Lung (tissue), 11 donors: ENCODE measurements at regions not wholly inside any gene's neighbourhood (a gene's known extent, or its start where the extent isn't known, plus 50 kb on each side); places are given as distances from the start of the nearest gene placed in this dataset.

Source experiments
- ATAC-seq: fragments of 200-7000 bp; cut with Tn5 transposase; one replicate; pipeline ENCODE4 v1.9.1; 2020; ENCODE audit warnings: moderate number of reproducible peaks; ENCODE audit not compliant: insufficient read depth, low FRiP score
- DNase-seq, 3 donors: peaks; one replicate each; pipeline ENCODE4 v3.0.0-alpha.2; 2013 to 2017
- H3K27ac ChIP-seq, 2 donors: one replicate each; pipeline ENCODE4 v1.5.1; 2013; ENCODE audit warnings: mild to moderate bottlenecking in 2 of 2, moderate library complexity in 2 of 2, control low read depth in 1 of 2, inconsistent platforms in 1 of 2, low read depth in 1 of 2, low read length in 1 of 2
- H3K27me3 ChIP-seq, 3 donors: one replicate each; pipeline ENCODE4 v1.5.1; 2013; ENCODE audit warnings: low read length in 2 of 3; ENCODE audit not compliant: control insufficient read depth in 3 of 3, insufficient read depth in 3 of 3
- H3K36me3 ChIP-seq, 4 donors: one replicate each; pipeline ENCODE4 v1.5.1; 2013; ENCODE audit warnings: low read length in 4 of 4, mild to moderate bottlenecking in 1 of 4, moderate library complexity in 1 of 4; ENCODE audit not compliant: control insufficient read depth in 4 of 4, insufficient read depth in 4 of 4
- H3K4me1 ChIP-seq, 5 donors: one replicate each; pipeline ENCODE4 v1.5.1; 2013; ENCODE audit warnings: low read length in 5 of 5, mild to moderate bottlenecking in 2 of 5, moderate library complexity in 1 of 5; ENCODE audit not compliant: control insufficient read depth in 5 of 5, insufficient read depth in 5 of 5
- H3K4me3 ChIP-seq: one replicate; pipeline ENCODE4 v1.5.1; 2013; ENCODE audit warnings: mild to moderate bottlenecking, control low read depth, moderate library complexity
- H3K9ac ChIP-seq, 2 donors: one replicate each; pipeline ENCODE4 v1.5.1; 2013; ENCODE audit warnings: low read length in 2 of 2, control low read depth in 1 of 2; ENCODE audit not compliant: insufficient read depth in 1 of 2
- H3K9me3 ChIP-seq, 4 donors: one replicate each; pipeline ENCODE4 v1.5.1; 2013; ENCODE audit warnings: low read length in 3 of 4, mild to moderate bottlenecking in 1 of 4, moderate library complexity in 1 of 4; ENCODE audit not compliant: control insufficient read depth in 4 of 4, insufficient read depth in 3 of 4
- whole genome bisulfite sequencing, 2 donors: extraction: QIAGEN DNeasy Blood & Tissue Kit; methylation state at CpG; one replicate each; pipeline ENCODE4 v1.1.7; 2013; 5-methylcytosine and 5-hydroxymethylcytosine counted together
- TF ChIP-seq, protein P1 (sequence below): IDR thresholded peaks from 2 replicates; pipeline ENCODE4 v1.5.1; 2012; ENCODE audit warnings: mild to moderate bottlenecking; ENCODE audit errors: control extremely low read depth, extremely low read depth
- donor health status: control.
- donor health status: control.
- donor health status: Bipolar disorder and iron deficiency.
- donor health status: healthy.
- donor health status: DM: yes; HTN: yes; CAD: no.

DNA sequence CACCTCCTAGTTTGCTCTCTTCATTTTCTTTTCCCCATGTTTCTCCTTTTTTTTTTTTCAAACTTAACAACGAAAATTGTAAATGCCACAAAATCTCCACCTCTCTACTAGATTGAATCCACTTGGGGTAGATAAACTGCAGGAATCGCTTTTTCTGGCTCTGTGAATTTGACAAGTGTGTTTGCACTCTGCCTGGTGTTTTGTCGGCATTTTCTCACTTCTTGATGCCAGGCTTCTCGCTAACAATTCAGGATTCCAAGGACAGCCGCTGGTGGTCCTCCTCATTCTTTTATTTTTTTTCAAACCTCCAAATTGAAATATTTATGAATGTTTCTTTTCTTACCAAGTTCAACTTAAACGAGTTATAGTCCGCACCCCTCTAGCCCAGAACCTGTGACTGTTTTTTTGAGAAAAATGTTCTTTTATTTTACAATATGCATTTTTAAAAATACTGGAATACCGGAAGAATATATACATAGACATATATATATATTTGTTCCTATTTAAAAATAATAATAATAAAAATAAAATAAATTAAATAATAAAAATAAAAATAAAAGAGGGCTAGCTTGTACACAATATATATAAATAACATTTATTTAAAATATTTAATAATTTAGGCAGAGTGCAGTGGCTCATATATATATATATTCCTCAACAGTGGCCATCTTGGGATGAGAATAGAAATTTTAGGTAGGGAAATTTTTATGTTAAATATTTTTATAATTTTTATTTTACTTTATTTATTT lies 538.8 kb downstream of the TYW1 start:
- Histone ChIP-seq H3K27ac (no peak overlapping the region), H3K9ac (no peak overlapping the region), H3K4me3 (no peak overlapping the region), H3K27me3 (no peaks in the 10 kb centered on the region), H3K9me3 (peaks cover 0 to 6% (median 0%) of the 10 kb centered on the region in 4 donors), H3K36me3 (no peaks in the 10 kb centered on the region), H3K4me1 (no peaks in the 10 kb centered on the region)
- TF ChIP-seq, protein P1, sequence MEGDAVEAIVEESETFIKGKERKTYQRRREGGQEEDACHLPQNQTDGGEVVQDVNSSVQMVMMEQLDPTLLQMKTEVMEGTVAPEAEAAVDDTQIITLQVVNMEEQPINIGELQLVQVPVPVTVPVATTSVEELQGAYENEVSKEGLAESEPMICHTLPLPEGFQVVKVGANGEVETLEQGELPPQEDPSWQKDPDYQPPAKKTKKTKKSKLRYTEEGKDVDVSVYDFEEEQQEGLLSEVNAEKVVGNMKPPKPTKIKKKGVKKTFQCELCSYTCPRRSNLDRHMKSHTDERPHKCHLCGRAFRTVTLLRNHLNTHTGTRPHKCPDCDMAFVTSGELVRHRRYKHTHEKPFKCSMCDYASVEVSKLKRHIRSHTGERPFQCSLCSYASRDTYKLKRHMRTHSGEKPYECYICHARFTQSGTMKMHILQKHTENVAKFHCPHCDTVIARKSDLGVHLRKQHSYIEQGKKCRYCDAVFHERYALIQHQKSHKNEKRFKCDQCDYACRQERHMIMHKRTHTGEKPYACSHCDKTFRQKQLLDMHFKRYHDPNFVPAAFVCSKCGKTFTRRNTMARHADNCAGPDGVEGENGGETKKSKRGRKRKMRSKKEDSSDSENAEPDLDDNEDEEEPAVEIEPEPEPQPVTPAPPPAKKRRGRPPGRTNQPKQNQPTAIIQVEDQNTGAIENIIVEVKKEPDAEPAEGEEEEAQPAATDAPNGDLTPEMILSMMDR, result no peak
- 78 to 86% methylated on average over 8 of the region's 8 CpGs for WGBS, 2 donors
- DNase-seq (no peak), ATAC-seq (no peak)

DNA sequence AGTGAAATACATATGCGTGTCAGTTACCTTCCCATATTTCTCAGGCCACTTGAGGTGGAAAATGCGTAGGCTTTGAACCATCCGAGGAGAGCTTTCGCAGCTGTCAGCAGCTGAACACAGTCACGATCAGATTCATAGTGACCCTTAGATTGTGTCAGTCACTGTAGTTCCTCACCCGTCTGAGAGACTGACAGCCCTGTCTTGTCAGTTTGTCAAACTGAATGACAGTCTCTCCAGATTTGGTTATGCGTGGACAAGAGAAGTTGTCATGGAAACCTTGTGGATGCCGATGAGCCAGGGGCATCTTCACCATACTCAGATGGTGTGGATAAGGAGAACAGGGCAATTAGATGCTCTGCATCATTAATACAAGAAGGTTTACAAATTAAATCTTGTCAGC lies 546.3 kb downstream of the TYW1 start:
- DNase-seq, result no peak
- Histone ChIP-seq H3K4me3 (no peak overlapping the region), H3K27ac (no peak overlapping the region), H3K4me1 (no peaks in the 10 kb centered on the region), H3K36me3 (no peaks in the 10 kb centered on the region), H3K27me3 (no peaks in the 10 kb centered on the region), H3K9ac (no peak overlapping the region), H3K9me3 (no peaks in the 10 kb centered on the region)
- no peak for ATAC-seq
- 93 to 97% methylated on average over 8 of the region's 8 CpGs for whole genome bisulfite sequencing, 2 donors
- TF ChIP-seq, protein P1, result no peak

DNA sequence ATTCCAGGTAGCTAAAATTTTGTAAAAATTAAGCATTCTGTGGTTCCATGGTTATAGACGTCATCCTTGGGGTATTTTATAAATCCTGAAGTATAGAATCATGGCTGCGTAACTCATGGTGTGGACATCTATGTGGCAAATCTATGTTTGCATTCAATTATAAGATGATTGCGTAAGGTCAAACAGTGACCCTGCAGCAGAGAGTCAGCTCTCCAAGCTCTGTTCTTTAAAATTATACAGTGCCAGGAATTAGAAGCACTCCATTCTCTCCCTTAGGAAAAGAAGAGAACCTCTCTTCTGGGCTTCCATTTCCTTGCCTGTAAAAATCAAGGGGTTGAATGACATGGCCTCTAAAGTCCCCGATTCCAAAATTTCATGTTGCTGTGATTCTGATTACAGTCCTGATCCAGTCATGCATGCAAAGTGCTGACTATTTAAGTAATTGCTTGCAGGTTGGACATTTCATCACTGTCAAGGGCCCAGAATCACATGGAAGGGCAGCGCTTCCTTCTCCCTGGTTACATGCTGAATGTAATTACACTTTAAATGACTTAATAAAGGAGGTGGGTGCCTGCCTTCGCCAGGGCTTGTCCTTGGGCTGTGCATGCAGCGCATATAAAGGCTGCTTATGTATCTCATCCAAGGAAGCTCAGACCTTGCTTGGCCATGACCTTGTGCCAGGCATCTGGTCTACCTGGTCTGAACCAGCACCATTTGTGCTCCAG lies 550.7 kb downstream of the TYW1 start:
- H3K36me3 ChIP-seq, result no peaks in the 10 kb centered on the region
- DNase-seq (no peak), ATAC-seq (no peak)
- TF ChIP-seq, protein P1, result no peak
- H3K27ac ChIP-seq, result peak overlapping the region in 1 of 2 donors; percentile 19
- H3K27me3 ChIP-seq, result no peaks in the 10 kb centered on the region
- H3K9me3 ChIP-seq, result peaks cover 0 to 3% (median 0%) of the 10 kb centered on the region in 4 donors
- 78 to 88% methylated on average over 7 of the region's 7 CpGs for WGBS, 2 donors
- no peak overlapping the region for H3K9ac ChIP-seq
- H3K4me3 ChIP-seq, result no peak overlapping the region
- no peaks in the 10 kb centered on the region for H3K4me1 ChIP-seq
